ENCODE measurements at regions not wholly inside any gene's neighbourhood (a gene's known extent, or its start where the extent isn't known, plus 50 kb on each side); places are given as distances from the start of the nearest gene placed in this dataset.
"Not testable (repeated sequence)": the region's sequence is repeated elsewhere in the genome, so short reads cannot be mapped to it uniquely, and the experiment has no call there.

GRCh38 chr5:144594919-144595318 is 424.2 kb downstream of the KCTD16 start:
- H3K4me3 ChIP-seq (ENCODE audit: low read depth, low read length) = no peak overlapping the region
- in situ Hi-C loops (cut with HindIII; ENCODE audit: low pct_ligation_motif_present, low sequenced_read_pairs) = no loop called here
- H3K27me3 ChIP-seq (replicated peaks) = no peaks in the 10 kb centered on the region
- no peak overlapping the region for H3K27ac ChIP-seq
- H3K36me3 ChIP-seq (replicated peaks) = no peaks in the 10 kb centered on the region
- TF ChIP-seq, protein P1, sequence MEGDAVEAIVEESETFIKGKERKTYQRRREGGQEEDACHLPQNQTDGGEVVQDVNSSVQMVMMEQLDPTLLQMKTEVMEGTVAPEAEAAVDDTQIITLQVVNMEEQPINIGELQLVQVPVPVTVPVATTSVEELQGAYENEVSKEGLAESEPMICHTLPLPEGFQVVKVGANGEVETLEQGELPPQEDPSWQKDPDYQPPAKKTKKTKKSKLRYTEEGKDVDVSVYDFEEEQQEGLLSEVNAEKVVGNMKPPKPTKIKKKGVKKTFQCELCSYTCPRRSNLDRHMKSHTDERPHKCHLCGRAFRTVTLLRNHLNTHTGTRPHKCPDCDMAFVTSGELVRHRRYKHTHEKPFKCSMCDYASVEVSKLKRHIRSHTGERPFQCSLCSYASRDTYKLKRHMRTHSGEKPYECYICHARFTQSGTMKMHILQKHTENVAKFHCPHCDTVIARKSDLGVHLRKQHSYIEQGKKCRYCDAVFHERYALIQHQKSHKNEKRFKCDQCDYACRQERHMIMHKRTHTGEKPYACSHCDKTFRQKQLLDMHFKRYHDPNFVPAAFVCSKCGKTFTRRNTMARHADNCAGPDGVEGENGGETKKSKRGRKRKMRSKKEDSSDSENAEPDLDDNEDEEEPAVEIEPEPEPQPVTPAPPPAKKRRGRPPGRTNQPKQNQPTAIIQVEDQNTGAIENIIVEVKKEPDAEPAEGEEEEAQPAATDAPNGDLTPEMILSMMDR (IDR thresholded peaks at IDR 0.05; ENCODE audit: low read depth, low read length, missing control alignments) = no peak
- no peak for DNase-seq

GRCh38 chr5:144594234-144594633 is 423.6 kb downstream of the KCTD16 start:
- in situ Hi-C loops (cut with HindIII; ENCODE audit: low pct_ligation_motif_present, low sequenced_read_pairs); H3K27me3 ChIP-seq (replicated peaks); H3K36me3 ChIP-seq (replicated peaks); H3K4me3 ChIP-seq (ENCODE audit: low read depth, low read length); H3K27ac ChIP-seq; DNase-seq: not testable (repeated sequence)

GRCh38 chr5:144585681-144586080 is 415.0 kb downstream of the KCTD16 start:
- Histone ChIP-seq H3K4me3 (ENCODE audit: low read depth, low read length) (no peak overlapping the region), H3K36me3 (replicated peaks) (no peaks in the 10 kb centered on the region), H3K27me3 (replicated peaks) (no peaks in the 10 kb centered on the region), H3K27ac (no peak overlapping the region)
- DNase-seq = no peak
- TF ChIP-seq, protein P1 (IDR thresholded peaks at IDR 0.05; ENCODE audit: low read depth, low read length, missing control alignments) = no peak
- in situ Hi-C loops (cut with HindIII; ENCODE audit: low pct_ligation_motif_present, low sequenced_read_pairs) = no loop called here

DNA sequence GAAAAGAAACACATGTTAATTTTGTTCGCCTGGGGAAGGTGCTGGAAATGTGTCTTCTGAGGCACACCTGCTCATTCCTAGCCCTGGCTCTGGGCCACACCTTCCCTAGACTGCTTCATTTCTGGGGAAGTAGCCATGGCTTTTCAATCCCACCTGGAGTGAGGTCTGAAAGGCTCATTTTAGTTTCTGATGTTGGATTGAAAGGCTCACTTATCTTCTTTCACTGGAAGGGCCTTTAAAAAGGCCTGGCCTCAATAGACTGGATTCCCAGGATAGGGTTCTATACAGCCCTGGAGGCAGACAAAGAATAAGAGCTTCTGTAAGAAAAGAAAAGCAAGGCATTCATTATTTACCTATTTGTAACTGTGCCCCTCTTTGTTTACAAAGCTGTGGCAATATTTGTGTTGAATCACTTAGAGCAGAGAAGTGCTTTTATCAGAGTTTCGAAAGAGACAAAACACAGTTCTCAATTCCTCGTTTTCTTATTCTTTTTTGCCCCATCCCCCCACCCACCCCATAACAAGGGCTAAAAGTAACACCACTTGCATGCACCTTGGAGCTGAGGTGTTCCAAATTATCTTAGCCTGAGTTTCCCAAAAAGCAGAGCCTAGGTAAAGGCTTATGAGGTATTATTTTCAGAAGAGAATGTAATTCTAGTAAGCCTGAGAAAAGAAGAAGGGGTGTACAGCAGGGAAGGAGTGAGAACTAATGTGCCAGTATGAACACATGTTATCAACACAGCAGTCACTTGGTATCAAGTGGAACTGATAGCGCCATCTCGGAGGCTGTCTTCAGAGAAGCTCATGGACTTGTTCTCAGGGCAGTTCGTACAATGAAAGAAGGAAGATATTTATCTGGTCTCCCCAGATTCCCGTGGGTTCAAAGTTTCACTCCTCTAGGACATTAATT is 413.1 kb downstream of the KCTD16 start:
- TF ChIP-seq, protein P1 (IDR thresholded peaks at IDR 0.05; ENCODE audit: low read depth, low read length, missing control alignments) = no peak
- Histone ChIP-seq H3K36me3 (replicated peaks) (no peaks in the 10 kb centered on the region), H3K27me3 (replicated peaks) (no peaks in the 10 kb centered on the region), H3K4me3 (ENCODE audit: low read depth, low read length) (no peak overlapping the region), H3K27ac (no peak overlapping the region)
- in situ Hi-C loops (cut with HindIII; ENCODE audit: low pct_ligation_motif_present, low sequenced_read_pairs) = no loop called here
- no peak for DNase-seq

DNA sequence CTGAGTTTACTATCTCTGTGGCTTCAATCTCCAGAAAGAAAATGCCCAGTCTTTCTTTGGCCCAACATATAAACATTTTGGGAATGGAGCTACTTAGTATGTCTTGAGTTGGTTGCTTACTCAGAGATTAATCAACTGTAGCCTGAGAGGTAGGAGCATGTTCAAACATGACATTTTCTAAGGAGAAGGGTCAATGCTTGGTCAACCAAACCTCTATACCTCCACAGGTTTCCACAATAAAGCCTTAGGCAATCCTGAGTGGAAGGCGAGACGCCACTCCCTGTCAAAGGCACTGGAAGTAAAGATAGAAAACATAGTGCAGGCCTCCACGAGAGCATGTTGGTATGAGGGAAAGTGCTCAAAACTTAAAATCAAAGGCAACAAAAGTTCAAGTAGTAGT is 411.4 kb downstream of the KCTD16 start:
- H3K36me3 ChIP-seq (replicated peaks) = no peaks in the 10 kb centered on the region
- H3K27me3 ChIP-seq (replicated peaks) = no peaks in the 10 kb centered on the region
- H3K4me3 ChIP-seq (ENCODE audit: low read depth, low read length) = no peak overlapping the region
- no peak for DNase-seq
- H3K27ac ChIP-seq = no peak overlapping the region
- TF ChIP-seq, protein P1 (IDR thresholded peaks at IDR 0.05; ENCODE audit: low read depth, low read length, missing control alignments) = no peak
- in situ Hi-C loops (cut with HindIII; ENCODE audit: low pct_ligation_motif_present, low sequenced_read_pairs) = no loop called here

DNA sequence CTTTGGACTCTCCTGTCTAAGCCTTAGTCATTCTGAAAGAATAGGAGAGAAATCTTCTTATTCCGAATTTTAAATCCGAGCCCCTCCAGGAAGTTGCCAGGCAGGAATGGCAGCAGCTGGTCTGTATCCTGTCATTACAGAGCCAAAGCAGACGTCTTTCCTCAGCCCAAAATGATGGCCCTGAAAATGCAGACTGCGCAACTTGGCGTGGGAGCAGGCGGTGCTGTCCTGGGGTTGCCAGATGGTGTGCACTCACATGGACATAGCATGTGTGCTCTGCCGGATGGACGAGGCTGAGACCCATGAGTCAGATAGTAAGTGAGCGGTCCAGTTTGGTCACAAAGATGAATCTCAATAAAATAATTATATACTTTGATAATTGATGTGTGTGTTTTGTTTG is 410.4 kb downstream of the KCTD16 start:
- in situ Hi-C loops (cut with HindIII; ENCODE audit: low pct_ligation_motif_present, low sequenced_read_pairs) = no loop called here
- H3K27me3 ChIP-seq (replicated peaks) = no peaks in the 10 kb centered on the region
- no peaks in the 10 kb centered on the region for H3K36me3 ChIP-seq (replicated peaks)
- no peak for DNase-seq
- H3K4me3 ChIP-seq (ENCODE audit: low read depth, low read length) = no peak overlapping the region
- no peak overlapping the region for H3K27ac ChIP-seq
- TF ChIP-seq, protein P1 (IDR thresholded peaks at IDR 0.05; ENCODE audit: low read depth, low read length, missing control alignments) = no peak
